ENCODE measurements at regions not wholly inside any gene's neighbourhood (a gene's known extent, or its start where the extent isn't known, plus 50 kb on each side); places are given as distances from the start of the nearest gene placed in this dataset.

- no TSS peak for BruUV-seq (replicated peaks)
Measured at GRCh38 chr2:163909411-163910080, 173.7 kb upstream of the FIGN start.

More at GRCh38 chr2:163909411-163910080, 173.7 kb upstream of the FIGN start:
- Histone ChIP-seq H3K79me1 (ENCODE audit: low read depth in 1 of 2, low read length in 2 of 2) (no peaks in the 10 kb centered on the region), H2AK9ac (replicated peaks; ENCODE audit: low read depth, low read length, poor library complexity) (no peak overlapping the region), H3K4me1 (ENCODE audit: control insufficient read depth, insufficient read depth, low read length) (no peaks in the 10 kb centered on the region), H3K4me2 (ENCODE audit: low read depth, low read length) (no peak overlapping the region), H4K20me1 (ENCODE audit: insufficient read depth, low read length) (no peaks in the 10 kb centered on the region), H3K4ac (ENCODE audit: low read depth, low read length) (no peak overlapping the region), H4K5ac (ENCODE audit: low read depth, low read length) (no peak overlapping the region), H3K23ac (ENCODE audit: low read depth, low read length) (no peak overlapping the region), H3K27ac (ENCODE audit: insufficient read depth, low read length) (no peak overlapping the region), H2BK5ac (ENCODE audit: low read depth, low read length, poor library complexity, severe bottlenecking) (no peak overlapping the region), H4K91ac (ENCODE audit: insufficient read depth, low read depth, low read length) (no peak overlapping the region), H3K56ac (ENCODE audit: extremely low read depth, insufficient read depth, low read length) (no peak overlapping the region), H3K36me3 (ENCODE audit: control insufficient read depth, insufficient read depth, low read length) (no peaks in the 10 kb centered on the region), H4K8ac (ENCODE audit: low read depth in 2 of 2, low read length in 2 of 2) (no peak overlapping the region), H3K9me3 (ENCODE audit: control insufficient read depth, insufficient read depth, low read length) (peaks cover 2% of the 10 kb centered on the region; the same call in 1 of the 2 replicates), H3K4me3 (ENCODE audit: insufficient read depth, low read depth, low read length) (no peak overlapping the region), H3K18ac (ENCODE audit: low read depth, low read length) (no peak overlapping the region), H2BK15ac (ENCODE audit: low read depth, low read length) (no peak overlapping the region), H2BK120ac (ENCODE audit: low read depth, low read length) (no peak overlapping the region), H3K27me3 (ENCODE audit: control insufficient read depth, insufficient read depth, low read length) (no peaks in the 10 kb centered on the region), H3K9ac (ENCODE audit: low read depth, low read length) (no peak overlapping the region), H2AFZ (replicated peaks; ENCODE audit: low read length, poor library complexity) (no peak overlapping the region), H2BK20ac (ENCODE audit: low read depth, low read length) (no peak overlapping the region), H2AK5ac (ENCODE audit: low read depth, low read length) (no peak overlapping the region), H3K14ac (replicated peaks; ENCODE audit: low read depth, low read length) (no peak overlapping the region), H3K9me1 (ENCODE audit: insufficient read depth, low read length) (no peaks in the 10 kb centered on the region)
- in situ Hi-C loops (cut with MboI; ENCODE audit: low sequenced_read_pairs) (no loop called here), intact Hi-C loops (cut with micrococcal nuclease) (no loop called here), dilution Hi-C loops (cut with HindIII; ENCODE audit: low sequenced_read_pairs, unreplicated experiment) (no loop called here)
- 83% methylated on average over 15 of the region's 40 CpGs; no CpG with 5 or more reads in 1 of the 2 experiments for WGBS, 2 experiments (ENCODE audit: extremely low coverage in 2 of 2, insufficient read length in 1 of 2)
- ChIA-PET POLR2A (ENCODE audit: unreplicated experiment) (no interaction called here), CTCF (no interaction called here)
- no peak for ATAC-seq (ENCODE audit: low read depth)
- DNase-seq: no peak
- TF ChIP-seq MAFK (IDR thresholded peaks at IDR 0.05; ENCODE audit: low read depth, low read length): no peak
- no peak for TF ChIP-seq POLR2A (IDR thresholded peaks at IDR 0.05; ENCODE audit: low read depth, low read length)
- TF ChIP-seq RAD21 (IDR thresholded peaks at IDR 0.05; ENCODE audit: low read length): no peak
- no peak for TF ChIP-seq MXI1 (IDR thresholded peaks at IDR 0.05; ENCODE audit: borderline replicate concordance, low read depth, low read length)
- TF ChIP-seq RFX5 (IDR thresholded peaks at IDR 0.05; ENCODE audit: low read depth, low read length): no peak
- TF ChIP-seq, protein P1, sequence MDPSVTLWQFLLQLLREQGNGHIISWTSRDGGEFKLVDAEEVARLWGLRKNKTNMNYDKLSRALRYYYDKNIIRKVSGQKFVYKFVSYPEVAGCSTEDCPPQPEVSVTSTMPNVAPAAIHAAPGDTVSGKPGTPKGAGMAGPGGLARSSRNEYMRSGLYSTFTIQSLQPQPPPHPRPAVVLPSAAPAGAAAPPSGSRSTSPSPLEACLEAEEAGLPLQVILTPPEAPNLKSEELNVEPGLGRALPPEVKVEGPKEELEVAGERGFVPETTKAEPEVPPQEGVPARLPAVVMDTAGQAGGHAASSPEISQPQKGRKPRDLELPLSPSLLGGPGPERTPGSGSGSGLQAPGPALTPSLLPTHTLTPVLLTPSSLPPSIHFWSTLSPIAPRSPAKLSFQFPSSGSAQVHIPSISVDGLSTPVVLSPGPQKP (IDR thresholded peaks at IDR 0.05; ENCODE audit: borderline replicate concordance, low read depth, low read length): no peak
- no peak for TF ChIP-seq MAZ (IDR thresholded peaks at IDR 0.05; ENCODE audit: borderline replicate concordance, low read depth, low read length)
- no peak for TF ChIP-seq FOS (IDR thresholded peaks at IDR 0.05; ENCODE audit: low read depth, low read length)
- TF ChIP-seq USF2 (IDR thresholded peaks at IDR 0.05; ENCODE audit: low read depth, low read length): no peak
- no peak for TF ChIP-seq SMC3 (IDR thresholded peaks at IDR 0.05; ENCODE audit: low read depth, low read length)
- TF ChIP-seq, protein P2, sequence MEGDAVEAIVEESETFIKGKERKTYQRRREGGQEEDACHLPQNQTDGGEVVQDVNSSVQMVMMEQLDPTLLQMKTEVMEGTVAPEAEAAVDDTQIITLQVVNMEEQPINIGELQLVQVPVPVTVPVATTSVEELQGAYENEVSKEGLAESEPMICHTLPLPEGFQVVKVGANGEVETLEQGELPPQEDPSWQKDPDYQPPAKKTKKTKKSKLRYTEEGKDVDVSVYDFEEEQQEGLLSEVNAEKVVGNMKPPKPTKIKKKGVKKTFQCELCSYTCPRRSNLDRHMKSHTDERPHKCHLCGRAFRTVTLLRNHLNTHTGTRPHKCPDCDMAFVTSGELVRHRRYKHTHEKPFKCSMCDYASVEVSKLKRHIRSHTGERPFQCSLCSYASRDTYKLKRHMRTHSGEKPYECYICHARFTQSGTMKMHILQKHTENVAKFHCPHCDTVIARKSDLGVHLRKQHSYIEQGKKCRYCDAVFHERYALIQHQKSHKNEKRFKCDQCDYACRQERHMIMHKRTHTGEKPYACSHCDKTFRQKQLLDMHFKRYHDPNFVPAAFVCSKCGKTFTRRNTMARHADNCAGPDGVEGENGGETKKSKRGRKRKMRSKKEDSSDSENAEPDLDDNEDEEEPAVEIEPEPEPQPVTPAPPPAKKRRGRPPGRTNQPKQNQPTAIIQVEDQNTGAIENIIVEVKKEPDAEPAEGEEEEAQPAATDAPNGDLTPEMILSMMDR (conservative IDR thresholded peaks at IDR 0.05; ENCODE audit: low read depth, low read length): no peak
- TF ChIP-seq CHD1 (IDR thresholded peaks at IDR 0.05; ENCODE audit: low read depth, low read length): no peak
- no peak for TF ChIP-seq RCOR1 (IDR thresholded peaks at IDR 0.05; ENCODE audit: insufficient replicate concordance, low read length)

Data from IMR-90 (cell line).